ENCODE measurements at regions not wholly inside any gene's neighbourhood (a gene's known extent, or its start where the extent isn't known, plus 50 kb on each side); places are given as distances from the start of the nearest gene placed in this dataset.

DNA sequence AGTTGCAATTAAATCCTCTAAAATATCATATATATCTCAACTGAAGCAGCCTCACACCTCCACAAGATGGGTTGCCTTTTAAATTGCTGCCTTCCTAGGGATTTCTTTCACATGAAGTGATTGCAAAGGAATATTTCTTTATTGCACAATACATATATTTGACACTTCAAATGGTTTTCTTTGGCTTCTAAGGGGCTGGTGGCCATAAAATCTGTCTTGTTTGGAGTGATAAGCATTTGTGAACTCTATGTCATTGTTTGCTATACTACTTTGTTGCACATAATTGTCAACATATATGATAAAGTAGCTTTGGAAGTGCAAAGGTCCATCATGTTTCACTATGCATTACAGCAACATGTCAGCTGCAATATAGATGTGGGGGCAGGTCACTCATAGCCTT, 2380.9 kb downstream of the PCDH9 start:
- H4K91ac ChIP-seq (ENCODE audit: insufficient read depth, low read depth, low read length) = no peak overlapping the region
- TF ChIP-seq, protein P1, sequence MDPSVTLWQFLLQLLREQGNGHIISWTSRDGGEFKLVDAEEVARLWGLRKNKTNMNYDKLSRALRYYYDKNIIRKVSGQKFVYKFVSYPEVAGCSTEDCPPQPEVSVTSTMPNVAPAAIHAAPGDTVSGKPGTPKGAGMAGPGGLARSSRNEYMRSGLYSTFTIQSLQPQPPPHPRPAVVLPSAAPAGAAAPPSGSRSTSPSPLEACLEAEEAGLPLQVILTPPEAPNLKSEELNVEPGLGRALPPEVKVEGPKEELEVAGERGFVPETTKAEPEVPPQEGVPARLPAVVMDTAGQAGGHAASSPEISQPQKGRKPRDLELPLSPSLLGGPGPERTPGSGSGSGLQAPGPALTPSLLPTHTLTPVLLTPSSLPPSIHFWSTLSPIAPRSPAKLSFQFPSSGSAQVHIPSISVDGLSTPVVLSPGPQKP (IDR thresholded peaks at IDR 0.05; ENCODE audit: borderline replicate concordance, low read depth, low read length) = no peak
- no peak for TF ChIP-seq MAZ (IDR thresholded peaks at IDR 0.05; ENCODE audit: borderline replicate concordance, low read depth, low read length)
- peak; percentile 76 for TF ChIP-seq CEBPB (IDR thresholded peaks at IDR 0.05; ENCODE audit: low read depth, low read length)
- no peak overlapping the region for H3K56ac ChIP-seq (ENCODE audit: extremely low read depth, insufficient read depth, low read length)
- H3K4ac ChIP-seq (ENCODE audit: low read depth, low read length) = no peak overlapping the region
- ChIA-PET POLR2A (ENCODE audit: unreplicated experiment) (no interaction called here), CTCF (no interaction called here)
- no peak overlapping the region for H3K27ac ChIP-seq (ENCODE audit: insufficient read depth, low read length)
- no peaks in the 10 kb centered on the region for H3K36me3 ChIP-seq (ENCODE audit: control insufficient read depth, insufficient read depth, low read length)
- no TSS peak for BruUV-seq (replicated peaks)
- ATAC-seq (ENCODE audit: low read depth) (no peak), DNase-seq (no peak)
- H2AFZ ChIP-seq (replicated peaks; ENCODE audit: low read length, poor library complexity) = no peak overlapping the region
- H3K18ac ChIP-seq (ENCODE audit: low read depth, low read length) = no peak overlapping the region
- H2AK9ac ChIP-seq (replicated peaks; ENCODE audit: low read depth, low read length, poor library complexity) = no peak overlapping the region
- no peak overlapping the region for H2BK120ac ChIP-seq (ENCODE audit: low read depth, low read length)
- no peak overlapping the region for H4K5ac ChIP-seq (ENCODE audit: low read depth, low read length)
- no peak overlapping the region for H2BK15ac ChIP-seq (ENCODE audit: low read depth, low read length)
- no peaks in the 10 kb centered on the region for H3K4me1 ChIP-seq (ENCODE audit: control insufficient read depth, insufficient read depth, low read length)
- H2BK5ac ChIP-seq (ENCODE audit: low read depth, low read length, poor library complexity, severe bottlenecking) = no peak overlapping the region
- H3K14ac ChIP-seq (replicated peaks; ENCODE audit: low read depth, low read length) = no peak overlapping the region
- no peak overlapping the region for H3K23ac ChIP-seq (ENCODE audit: low read depth, low read length)
- H3K4me3 ChIP-seq (ENCODE audit: insufficient read depth, low read depth, low read length) = no peak overlapping the region
- 0 out of 2 replicates have a peak, but pooled peaks cover 3% of the 10 kb centered on the region for H3K9me1 ChIP-seq (ENCODE audit: insufficient read depth, low read length)
- dilution Hi-C loops (cut with HindIII; ENCODE audit: low sequenced_read_pairs, unreplicated experiment) (no loop called here), in situ Hi-C loops (cut with MboI; ENCODE audit: low sequenced_read_pairs) (no loop called here), intact Hi-C loops (cut with micrococcal nuclease) (no loop called here)
- no peak overlapping the region for H3K4me2 ChIP-seq (ENCODE audit: low read depth, low read length)
- H3K9me3 ChIP-seq (ENCODE audit: control insufficient read depth, insufficient read depth, low read length) = no peaks in the 10 kb centered on the region
- no peak overlapping the region for H3K9ac ChIP-seq (ENCODE audit: low read depth, low read length)
- no peak overlapping the region for H2BK20ac ChIP-seq (ENCODE audit: low read depth, low read length)
- no peaks in the 10 kb centered on the region for H3K79me1 ChIP-seq (ENCODE audit: low read depth in 1 of 2, low read length in 2 of 2)
- H4K8ac ChIP-seq (ENCODE audit: low read depth in 2 of 2, low read length in 2 of 2) = no peak overlapping the region
- H3K27me3 ChIP-seq (ENCODE audit: control insufficient read depth, insufficient read depth, low read length) = no peaks in the 10 kb centered on the region
- no peak overlapping the region for H2AK5ac ChIP-seq (ENCODE audit: low read depth, low read length)
- no peaks in the 10 kb centered on the region for H4K20me1 ChIP-seq (ENCODE audit: insufficient read depth, low read length)
